Endodermal cell (in vitro differentiated cells): ENCODE measurements at regions not wholly inside any gene's neighbourhood (a gene's known extent, or its start where the extent isn't known, plus 50 kb on each side); places are given as distances from the start of the nearest gene placed in this dataset.

Experiments used
- DNase-seq: peaks from one replicate; pipeline ENCODE4 v3.0.0-alpha.2; 2017
- H3K27ac ChIP-seq: 2 replicates; pipeline ENCODE4 v1.5.1; 2013; ENCODE audit warnings: mild to moderate bottlenecking, low read depth, low read length, moderate library complexity
- H3K27me3 ChIP-seq: 2 replicates; pipeline ENCODE4 v1.6.1; 2013; ENCODE audit warnings: mild to moderate bottlenecking, low read length, moderate library complexity; ENCODE audit not compliant: insufficient read depth, control insufficient read depth, poor library complexity, severe bottlenecking
- H3K36me3 ChIP-seq: 2 replicates; pipeline ENCODE4 v1.7.0; 2013; ENCODE audit warnings: mild to moderate bottlenecking, low read length, moderate library complexity; ENCODE audit not compliant: control insufficient read depth, insufficient read depth
- H3K4me1 ChIP-seq: one replicate; pipeline ENCODE4 v1.7.0; 2013; ENCODE audit warnings: low read length; ENCODE audit not compliant: control insufficient read depth, insufficient read depth
- H3K4me3 ChIP-seq: 2 replicates; pipeline ENCODE4 v1.5.1; 2013; ENCODE audit warnings: mild to moderate bottlenecking, low read length, moderate library complexity
- H3K9ac ChIP-seq: 2 replicates; pipeline ENCODE4 v1.6.1; 2013; ENCODE audit warnings: mild to moderate bottlenecking, low read length, moderate library complexity; ENCODE audit not compliant: poor library complexity, severe bottlenecking; ENCODE audit errors: extremely low read depth
- H3K9me3 ChIP-seq: 2 replicates; pipeline ENCODE4 v1.6.1; 2013; ENCODE audit warnings: mild to moderate bottlenecking, low read length, moderate library complexity; ENCODE audit not compliant: control insufficient read depth
- H3K27ac Mint-ChIP-seq: 2 replicates; pipeline ENCODE4 v1.8.0; 2020; ENCODE audit warnings: mixed read lengths
- H3K27me3 Mint-ChIP-seq: 2 replicates; pipeline ENCODE4 v1.8.0; 2021; ENCODE audit warnings: mild to moderate bottlenecking, mixed read lengths; ENCODE audit not compliant: insufficient read depth
- H3K36me3 Mint-ChIP-seq: 2 replicates; pipeline ENCODE4 v1.8.0; 2020; ENCODE audit warnings: low read depth, mixed read lengths
- H3K4me1 Mint-ChIP-seq: 2 replicates; pipeline ENCODE4 v1.8.0; 2020; ENCODE audit warnings: mixed read lengths
- H3K4me3 Mint-ChIP-seq: 2 replicates; pipeline ENCODE4 v1.8.0; 2020; ENCODE audit warnings: mild to moderate bottlenecking, moderate library complexity, mixed read lengths
- H3K9me3 Mint-ChIP-seq: 2 replicates; pipeline ENCODE4 v1.8.0; 2020; ENCODE audit warnings: mild to moderate bottlenecking, mixed read lengths
- WGBS, 2 experiments: methylation state at CpG; one replicate each; pipeline versions ENCODE4 v1.1.5 to v1.1.7; 2013; ENCODE audit warnings: missing lambda C conversion rate in 2 of 2, mixed read lengths in 1 of 2; ENCODE audit not compliant: insufficient coverage in 1 of 2, insufficient read length in 1 of 2; 5-methylcytosine and 5-hydroxymethylcytosine counted together
- TF ChIP-seq, protein P1 (sequence below): fragments of 200-600 bp; sonication (generic); conservative IDR thresholded peaks from 2 replicates; pipeline ENCODE4 v1.5.0; 2021; ENCODE audit warnings: antibody characterized with exemption, mild to moderate bottlenecking

DNA sequence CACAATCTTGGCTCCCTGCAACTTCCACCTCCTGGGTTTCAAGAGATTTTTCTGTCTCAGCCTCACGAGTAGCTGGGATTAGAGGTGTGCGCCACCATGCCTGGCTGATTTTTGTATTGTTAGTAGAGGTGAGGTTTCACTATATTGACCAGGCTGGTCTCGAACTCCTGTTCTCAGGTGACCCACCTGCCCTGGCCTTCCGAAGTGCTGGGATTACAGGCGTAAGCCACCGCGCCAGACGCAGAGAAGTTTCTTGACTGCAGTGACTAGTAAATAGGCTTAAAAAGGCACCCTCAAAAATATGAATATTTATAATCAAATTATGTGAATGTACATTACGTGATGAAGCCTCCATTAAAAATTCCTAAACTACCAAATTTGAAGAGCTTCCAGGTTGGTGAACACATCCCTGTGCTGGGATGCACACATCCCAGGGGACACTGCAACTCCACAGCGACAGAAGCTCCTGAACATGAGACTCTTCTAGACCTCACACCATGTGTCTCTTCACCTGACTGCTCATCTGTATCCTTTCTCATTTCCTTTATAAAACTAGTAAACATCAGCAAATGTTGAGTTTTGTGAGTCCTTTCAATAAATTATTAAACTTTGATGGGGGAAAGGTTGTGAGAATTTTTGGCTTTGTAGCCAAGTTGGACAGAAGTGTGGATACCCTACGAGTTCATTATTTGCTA is 203.3 kb upstream of the SPOPL start:
- peaks cover 4% of the 10 kb centered on the region for H3K4me1 Mint-ChIP-seq
- Histone ChIP-seq H3K4me1 (no peaks in the 10 kb centered on the region), H3K4me3 (no peak overlapping the region), H3K27ac (no peak overlapping the region), H3K9ac (no peak overlapping the region), H3K9me3 (no peaks in the 10 kb centered on the region), H3K36me3 (no peaks in the 10 kb centered on the region), H3K27me3 (no peaks in the 10 kb centered on the region)
- DNase-seq: no peak
- WGBS, 2 experiments: 88 to 98% methylated on average over 3 to 11 of the region's 11 CpGs
- no peaks in the 10 kb centered on the region for H3K9me3 Mint-ChIP-seq
- no peak overlapping the region for H3K27ac Mint-ChIP-seq
- TF ChIP-seq, protein P1, sequence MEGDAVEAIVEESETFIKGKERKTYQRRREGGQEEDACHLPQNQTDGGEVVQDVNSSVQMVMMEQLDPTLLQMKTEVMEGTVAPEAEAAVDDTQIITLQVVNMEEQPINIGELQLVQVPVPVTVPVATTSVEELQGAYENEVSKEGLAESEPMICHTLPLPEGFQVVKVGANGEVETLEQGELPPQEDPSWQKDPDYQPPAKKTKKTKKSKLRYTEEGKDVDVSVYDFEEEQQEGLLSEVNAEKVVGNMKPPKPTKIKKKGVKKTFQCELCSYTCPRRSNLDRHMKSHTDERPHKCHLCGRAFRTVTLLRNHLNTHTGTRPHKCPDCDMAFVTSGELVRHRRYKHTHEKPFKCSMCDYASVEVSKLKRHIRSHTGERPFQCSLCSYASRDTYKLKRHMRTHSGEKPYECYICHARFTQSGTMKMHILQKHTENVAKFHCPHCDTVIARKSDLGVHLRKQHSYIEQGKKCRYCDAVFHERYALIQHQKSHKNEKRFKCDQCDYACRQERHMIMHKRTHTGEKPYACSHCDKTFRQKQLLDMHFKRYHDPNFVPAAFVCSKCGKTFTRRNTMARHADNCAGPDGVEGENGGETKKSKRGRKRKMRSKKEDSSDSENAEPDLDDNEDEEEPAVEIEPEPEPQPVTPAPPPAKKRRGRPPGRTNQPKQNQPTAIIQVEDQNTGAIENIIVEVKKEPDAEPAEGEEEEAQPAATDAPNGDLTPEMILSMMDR: no peak
- H3K27me3 Mint-ChIP-seq: no peaks in the 10 kb centered on the region
- no peak overlapping the region for H3K4me3 Mint-ChIP-seq
- H3K36me3 Mint-ChIP-seq: no peaks in the 10 kb centered on the region

DNA sequence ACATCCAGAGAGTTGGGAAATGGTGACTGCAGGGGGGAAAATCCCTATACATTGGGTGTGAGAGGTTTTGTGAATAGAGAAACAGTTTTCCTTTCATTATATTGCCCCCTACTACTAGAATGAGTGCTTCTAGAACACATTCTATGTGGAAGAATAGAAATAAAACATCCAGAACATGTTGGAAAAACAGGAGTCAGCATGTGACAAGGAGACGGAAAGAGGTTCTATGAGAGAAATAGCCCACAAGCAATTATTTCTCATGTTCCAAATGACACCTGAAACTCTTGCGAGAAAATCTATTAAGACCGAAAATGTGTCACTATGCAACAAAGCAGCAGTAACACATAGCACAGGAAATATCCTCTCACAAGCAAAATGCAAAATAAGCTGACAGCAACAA is 202.7 kb upstream of the SPOPL start:
- TF ChIP-seq, protein P1: no peak
- Mint-ChIP-seq H3K27ac (no peak overlapping the region), H3K27me3 (no peaks in the 10 kb centered on the region), H3K9me3 (no peaks in the 10 kb centered on the region), H3K4me3 (no peak overlapping the region), H3K36me3 (no peaks in the 10 kb centered on the region), H3K4me1 (peaks cover 4% of the 10 kb centered on the region)
- H3K27ac ChIP-seq: no peak overlapping the region
- no peak overlapping the region for H3K9ac ChIP-seq
- H3K27me3 ChIP-seq: no peaks in the 10 kb centered on the region
- no peak for DNase-seq
- H3K9me3 ChIP-seq: no peaks in the 10 kb centered on the region
- no peaks in the 10 kb centered on the region for H3K36me3 ChIP-seq
- no peaks in the 10 kb centered on the region for H3K4me1 ChIP-seq
- no peak overlapping the region for H3K4me3 ChIP-seq
- 88 to 94% methylated on average over 1 to 3 of the region's 3 CpGs for WGBS, 2 experiments

DNA sequence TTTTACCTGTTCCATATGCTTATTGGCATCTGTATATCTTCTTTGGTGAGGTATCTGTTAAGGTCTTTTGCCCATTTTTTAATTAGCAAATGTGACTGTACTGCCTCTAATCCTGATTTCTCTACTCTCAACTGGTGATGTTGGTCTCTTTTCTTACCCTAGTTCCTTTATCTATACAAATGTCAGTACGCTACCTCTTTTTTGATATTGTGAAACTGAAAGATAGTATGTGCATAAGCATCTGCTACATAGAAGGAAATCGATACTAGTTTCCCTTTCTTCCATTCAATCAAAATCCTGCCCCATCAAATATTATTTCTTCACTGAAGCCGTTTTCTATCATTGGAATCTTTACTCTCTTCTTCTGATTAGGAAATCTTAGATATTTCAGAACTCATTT is 194.9 kb upstream of the SPOPL start:
- DNase-seq: no peak
- TF ChIP-seq, protein P1: no peak
- Histone ChIP-seq H3K36me3 (no peaks in the 10 kb centered on the region), H3K27me3 (no peaks in the 10 kb centered on the region), H3K27ac (no peak overlapping the region), H3K9me3 (no peaks in the 10 kb centered on the region), H3K4me1 (no peaks in the 10 kb centered on the region), H3K9ac (no peak overlapping the region), H3K4me3 (no peak overlapping the region)
- Mint-ChIP-seq H3K4me3 (no peak overlapping the region), H3K4me1 (peaks cover 4% of the 10 kb centered on the region), H3K27ac (no peak overlapping the region), H3K27me3 (no peaks in the 10 kb centered on the region), H3K36me3 (no peaks in the 10 kb centered on the region), H3K9me3 (no peaks in the 10 kb centered on the region)
- 93 to 100% methylated on average over 2 of the region's 3 CpGs for WGBS, 2 experiments
